Gastrocnemius medialis (tissue), 4 donors: ENCODE measurements at regions not wholly inside any gene's neighbourhood (a gene's known extent, or its start where the extent isn't known, plus 50 kb on each side); places are given as distances from the start of the nearest gene placed in this dataset.

Experiments
- CTCF ChIP-seq, 5 experiments: fragments of 450-650 bp in 3 of 5; fragments of 200-600 bp in 2 of 5; sonication (generic) in 2 of 5; IDR thresholded peaks in 4 of 5; conservative IDR thresholded peaks in 1 of 5; 1 replicate in 4 of 5; 2 replicates in 1 of 5; pipeline ENCODE4 v1.5.1; 2016 to 2019; ENCODE audit warnings: antibody characterized with exemption in 5 of 5, mild to moderate bottlenecking in 3 of 5, moderate library complexity in 3 of 5
- POLR2A ChIP-seq, 2 donors: fragments of 450-650 bp; IDR thresholded peaks; one replicate each; pipeline ENCODE4 v1.6.1; 2017; ENCODE audit warnings: antibody characterized with exemption in 2 of 2, mild to moderate bottlenecking in 2 of 2, moderate library complexity in 2 of 2

GRCh38 chr6:67000121-67000520, 1293.1 kb upstream of the EYS start:
- no peak for TF ChIP-seq CTCF (IDR thresholded peaks at IDR 0.05 in 4 of 5, conservative IDR thresholded peaks at IDR 0.05 in 1 of 5)
- no peak for TF ChIP-seq POLR2A (IDR thresholded peaks at IDR 0.05)
